ENCODE measurements at regions not wholly inside any gene's neighbourhood (a gene's known extent, or its start where the extent isn't known, plus 50 kb on each side); places are given as distances from the start of the nearest gene placed in this dataset.

GRCh38 chr4:124431653-124432192 lies 280.8 kb downstream of the ANKRD50 start:
- no peak for TF ChIP-seq POLR2A (IDR thresholded peaks at IDR 0.05; ENCODE audit: low read length)
- no peak for TF ChIP-seq GATA1 (IDR thresholded peaks at IDR 0.05; ENCODE audit: low read depth, low read length)

Data from erythroblast (primary cell).